AG08396 (cell line): ENCODE measurements at regions not wholly inside any gene's neighbourhood (a gene's known extent, or its start where the extent isn't known, plus 50 kb on each side); places are given as distances from the start of the nearest gene placed in this dataset.
"Not testable (repeated sequence)": the region's sequence is repeated elsewhere in the genome, so short reads cannot be mapped to it uniquely, and the experiment has no call there.

Source experiments
- DNase-seq: peaks from one replicate; pipeline ENCODE4 v3.0.0; 2012; ENCODE audit warnings: low spot score, mixed read lengths

DNA sequence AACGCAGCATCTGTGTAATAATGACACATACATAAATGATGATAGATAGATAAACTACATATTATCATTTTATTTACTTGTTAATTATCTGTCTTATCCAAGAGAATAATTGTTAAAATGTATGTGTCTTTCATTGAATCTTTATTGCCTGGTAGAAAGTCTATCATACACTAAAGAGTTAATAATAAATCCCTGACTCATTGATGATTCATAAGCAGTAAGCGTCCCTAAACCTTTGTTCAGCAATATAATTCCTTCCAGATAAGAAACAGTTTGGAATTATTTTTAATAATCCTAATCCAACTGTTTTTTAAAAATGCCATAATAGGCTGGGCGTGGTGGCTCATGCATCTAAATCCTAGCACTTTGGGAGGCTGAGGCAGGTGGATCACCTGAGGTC, 655.6 kb upstream of the CNTN5 start:
- no peak for DNase-seq

DNA sequence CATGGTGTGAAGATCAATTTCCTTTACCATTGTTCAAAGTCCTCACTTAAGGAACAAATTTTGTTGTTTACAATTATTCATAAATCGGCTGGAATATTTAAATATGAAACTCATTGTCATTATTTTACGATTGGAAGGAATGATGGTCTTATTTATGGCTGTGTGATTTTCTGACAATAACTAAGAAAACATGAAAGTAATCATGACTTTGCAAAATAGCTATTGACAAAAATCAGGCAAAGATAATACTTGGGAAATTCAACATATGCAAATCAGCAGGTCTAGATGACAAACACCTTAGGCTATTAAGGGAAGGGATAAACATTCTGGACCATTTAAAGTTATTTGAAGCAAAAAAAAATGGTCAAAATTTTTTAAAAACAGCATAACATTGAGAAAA, 654.8 kb upstream of the CNTN5 start:
- DNase-seq = no peak

DNA sequence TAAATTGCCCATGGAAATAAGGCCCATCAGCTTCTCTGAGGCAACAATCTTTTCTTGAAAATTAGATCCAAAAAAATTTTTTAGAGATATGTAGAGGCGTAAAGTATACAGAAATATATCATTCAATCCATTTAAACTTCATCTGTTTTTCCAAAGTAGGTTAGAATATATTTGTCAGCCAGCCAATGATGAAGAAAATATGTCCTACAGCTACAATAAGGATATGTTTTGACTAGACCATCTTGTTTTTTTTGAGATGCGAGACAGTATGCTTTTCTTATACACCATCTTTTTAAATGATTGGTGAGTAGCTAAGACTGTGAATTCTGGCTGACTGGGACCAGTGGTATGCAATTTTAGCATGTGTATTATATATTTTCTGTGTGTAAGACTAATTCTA, 630.4 kb upstream of the CNTN5 start:
- no peak for DNase-seq

DNA sequence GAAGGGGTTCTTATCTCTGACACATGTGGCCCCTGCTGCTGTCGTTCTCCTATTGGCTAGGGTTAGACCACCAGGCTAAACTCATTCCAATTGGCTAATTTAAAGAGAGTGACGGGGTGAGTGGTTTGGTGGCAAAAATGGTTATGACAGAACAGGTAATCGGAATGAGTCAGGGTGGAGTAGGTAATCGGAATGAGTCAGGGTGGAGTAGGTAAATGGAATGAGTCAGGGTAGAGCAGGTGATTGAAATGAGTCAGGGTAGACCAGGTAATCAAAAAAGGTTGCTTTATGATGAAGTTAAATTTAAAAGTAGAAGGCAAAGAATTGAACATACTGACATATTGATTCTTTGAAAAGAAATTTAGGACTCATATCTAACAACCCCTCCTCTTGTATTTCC, 626.2 kb upstream of the CNTN5 start:
- not testable (repeated sequence) for DNase-seq

DNA sequence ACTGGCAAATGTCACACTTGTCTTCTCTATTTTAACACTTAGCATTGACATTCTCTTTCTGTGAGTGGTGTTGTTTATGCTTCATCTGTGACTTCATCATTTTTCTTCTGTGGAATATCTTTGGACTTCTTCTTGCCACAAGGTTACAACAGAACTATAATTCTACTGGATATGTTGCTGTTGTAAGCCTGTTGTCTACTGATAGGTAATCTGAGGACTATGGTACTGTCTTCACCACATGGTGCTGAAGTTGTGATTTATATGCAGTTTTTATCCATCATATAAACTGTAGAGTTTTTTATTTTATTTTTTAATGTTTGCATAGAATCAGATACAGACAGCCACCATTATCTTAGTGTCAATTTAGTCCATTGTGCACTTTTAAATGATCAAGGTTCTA, 622.2 kb upstream of the CNTN5 start:
- no peak for DNase-seq

DNA sequence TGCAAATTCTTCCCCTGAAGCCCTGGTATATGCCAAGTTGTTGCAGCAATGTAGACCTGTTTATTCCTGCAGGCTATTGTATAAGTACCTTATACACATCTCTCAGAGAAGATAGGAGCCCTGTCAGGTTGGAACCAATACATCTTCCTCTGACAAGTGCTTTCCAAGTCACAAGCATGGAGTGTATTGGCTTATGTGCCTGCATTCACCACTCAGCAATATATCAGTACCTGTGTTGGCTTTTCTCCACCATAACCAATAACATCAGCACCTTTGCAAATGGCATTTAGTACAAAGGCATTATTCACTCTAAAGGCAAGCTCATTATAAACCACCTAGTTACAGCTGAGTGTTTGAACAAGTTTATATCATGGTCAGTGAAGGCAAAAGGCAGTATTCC, 611.7 kb upstream of the CNTN5 start:
- DNase-seq = no peak

DNA sequence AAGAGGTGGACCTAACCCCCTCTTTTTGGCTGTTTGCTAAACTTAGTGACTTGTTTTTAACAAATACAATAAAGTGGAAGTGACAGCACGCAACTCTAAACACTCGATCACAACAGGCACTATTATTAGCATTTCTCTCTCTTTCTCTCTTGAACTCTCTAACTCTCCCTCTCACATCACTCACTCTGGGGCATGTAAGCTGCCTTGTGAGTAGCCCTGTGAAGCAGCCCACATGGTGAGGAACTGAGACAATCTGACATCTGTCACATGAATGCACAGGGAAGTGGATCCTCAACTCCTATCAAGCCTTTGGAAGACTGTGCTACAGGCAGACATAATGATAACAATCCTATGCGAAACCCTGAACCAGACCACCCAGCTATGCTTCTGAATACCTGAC, 609.0 kb upstream of the CNTN5 start:
- no peak for DNase-seq

DNA sequence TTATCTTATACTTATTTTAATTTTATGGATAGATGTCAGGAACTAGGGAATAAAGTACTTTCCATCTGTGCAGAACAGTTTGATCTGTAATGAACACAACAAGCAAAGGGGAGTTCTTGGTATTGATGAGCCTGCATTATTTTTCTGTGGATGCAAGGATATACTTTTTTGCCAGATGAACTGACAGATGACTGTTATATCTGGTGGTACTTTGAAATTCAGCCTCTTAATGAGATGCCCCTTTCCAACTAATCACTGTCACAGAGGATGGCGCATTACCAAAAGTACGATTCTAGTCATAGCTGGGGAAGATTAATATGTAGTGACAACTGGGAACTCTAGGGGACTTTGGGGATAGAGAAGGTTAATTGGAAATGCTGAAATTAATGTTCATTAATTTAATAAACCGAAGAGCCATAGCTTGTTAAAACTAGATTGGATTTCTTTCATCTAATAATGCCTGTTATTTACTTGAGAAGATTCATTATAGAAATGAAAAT, 603.4 kb upstream of the CNTN5 start:
- no peak for DNase-seq

DNA sequence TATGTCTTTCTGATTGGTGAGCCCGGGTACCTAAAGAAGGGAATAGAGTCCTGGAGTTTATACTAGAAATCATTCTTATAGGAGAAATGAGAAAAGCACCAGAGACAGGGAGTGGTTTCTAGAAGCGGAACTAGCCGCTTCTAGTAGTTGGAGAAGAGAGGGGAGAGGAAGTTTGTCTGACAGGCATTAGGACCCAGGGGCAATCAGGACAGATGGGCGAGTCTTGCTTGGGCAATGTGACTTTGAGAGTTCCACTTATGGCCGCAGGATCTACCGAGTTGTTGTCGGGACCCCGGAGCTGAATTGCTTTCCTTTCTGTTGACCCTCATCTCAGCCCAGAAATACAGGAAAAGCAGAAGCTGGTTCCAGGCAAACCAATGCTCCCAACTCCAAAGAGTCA, 596.8 kb upstream of the CNTN5 start:
- no peak for DNase-seq

DNA sequence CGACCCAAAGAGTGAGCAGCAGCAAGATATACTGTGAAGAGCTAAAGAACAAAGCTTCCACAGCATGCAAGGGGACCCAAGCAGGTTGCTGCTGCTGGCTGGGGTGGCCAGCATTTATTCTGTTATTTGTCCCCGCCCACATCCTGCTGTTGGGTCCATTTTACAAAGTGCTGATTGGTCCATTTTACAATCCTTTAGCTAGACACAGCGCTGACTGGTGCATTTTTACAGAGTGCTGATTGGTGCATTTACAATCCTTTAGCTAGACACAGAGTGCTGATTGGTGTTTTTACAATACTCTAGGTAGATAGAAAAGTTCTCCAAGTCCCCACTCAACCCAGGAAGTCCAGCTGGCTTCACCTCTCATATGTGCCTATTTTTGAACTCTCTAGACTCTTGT, 596.0 kb upstream of the CNTN5 start:
- not testable (repeated sequence) for DNase-seq

DNA sequence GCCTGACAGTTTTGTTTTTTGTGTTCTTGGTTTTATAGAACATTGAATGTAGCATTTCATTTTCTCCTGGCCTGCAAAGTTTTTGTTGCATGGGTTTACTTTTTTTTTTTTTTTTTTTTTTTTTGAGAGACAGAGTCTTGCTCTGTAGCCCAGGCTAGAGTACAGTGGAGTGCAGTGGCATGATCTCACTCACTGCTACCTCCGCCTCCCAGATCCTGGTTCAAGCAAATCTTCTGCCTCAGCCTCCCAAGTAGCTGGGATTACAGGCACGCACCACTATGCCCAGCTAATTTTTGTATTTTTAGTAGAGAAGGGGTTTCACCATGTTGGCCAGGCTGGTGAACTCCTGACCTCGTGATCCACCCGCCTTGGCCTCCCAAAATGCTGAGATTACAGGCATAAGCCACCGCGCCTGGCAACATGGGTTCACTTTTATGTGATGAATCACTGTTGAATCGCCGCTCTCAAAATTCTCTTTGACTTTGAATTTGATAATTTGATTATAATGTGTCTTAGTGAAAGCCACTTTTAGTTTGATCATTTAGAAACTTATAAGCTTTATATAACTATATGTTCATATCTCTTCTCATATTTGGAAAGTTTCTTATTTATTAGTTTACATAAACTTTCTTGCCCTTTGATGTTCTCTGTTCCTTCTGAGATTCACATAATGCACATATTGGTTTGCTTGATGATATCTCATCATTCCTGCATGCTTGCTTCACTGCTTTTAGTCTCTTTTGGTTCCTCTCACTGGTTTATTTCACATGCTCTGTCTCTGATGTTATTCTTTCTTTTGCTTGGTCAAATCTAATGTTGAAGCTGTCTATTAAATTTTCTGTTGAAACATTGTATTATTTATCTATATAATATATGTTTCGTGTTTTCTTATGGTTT, 589.0 kb upstream of the CNTN5 start:
- no peak for DNase-seq

DNA sequence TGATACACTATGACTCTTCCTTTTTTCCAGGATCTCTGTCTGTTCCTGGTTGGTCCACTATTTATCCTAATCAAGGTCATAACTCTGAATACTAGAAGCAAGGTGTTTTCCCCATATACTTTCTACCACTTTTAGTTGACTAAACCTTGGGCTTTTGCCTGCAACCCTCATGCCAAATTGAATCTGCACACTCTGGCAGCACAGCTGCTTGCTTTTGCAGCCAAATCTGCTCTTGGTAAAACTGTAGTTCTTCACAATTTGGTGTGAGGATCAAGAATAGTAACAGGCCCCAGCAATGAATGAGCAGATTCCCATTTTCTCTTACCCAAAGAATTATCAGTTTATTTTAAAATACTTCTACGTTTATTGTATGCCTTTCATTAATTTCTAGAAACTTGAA, 586.5 kb upstream of the CNTN5 start:
- DNase-seq = no peak

DNA sequence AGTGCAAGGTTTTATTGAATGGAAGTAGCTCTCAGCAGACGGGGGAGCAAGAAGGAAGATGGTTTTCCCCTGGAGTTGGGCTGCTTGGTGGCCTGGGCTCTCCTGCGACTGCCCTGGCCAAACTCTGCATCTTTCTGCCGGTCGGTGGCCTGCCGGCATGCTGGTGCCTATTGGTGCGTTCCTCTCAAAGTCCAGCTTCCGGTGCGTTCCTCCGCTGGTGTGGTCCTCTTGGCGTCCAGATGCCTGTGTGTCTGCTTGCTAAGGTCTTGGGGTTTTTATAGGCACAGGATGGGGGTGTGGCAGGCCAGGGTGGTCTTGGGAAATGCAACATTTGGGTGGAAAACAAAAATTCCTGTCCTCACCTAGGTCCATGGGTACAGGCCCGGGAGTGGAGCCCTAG, 567.4 kb upstream of the CNTN5 start:
- no peak for DNase-seq

DNA sequence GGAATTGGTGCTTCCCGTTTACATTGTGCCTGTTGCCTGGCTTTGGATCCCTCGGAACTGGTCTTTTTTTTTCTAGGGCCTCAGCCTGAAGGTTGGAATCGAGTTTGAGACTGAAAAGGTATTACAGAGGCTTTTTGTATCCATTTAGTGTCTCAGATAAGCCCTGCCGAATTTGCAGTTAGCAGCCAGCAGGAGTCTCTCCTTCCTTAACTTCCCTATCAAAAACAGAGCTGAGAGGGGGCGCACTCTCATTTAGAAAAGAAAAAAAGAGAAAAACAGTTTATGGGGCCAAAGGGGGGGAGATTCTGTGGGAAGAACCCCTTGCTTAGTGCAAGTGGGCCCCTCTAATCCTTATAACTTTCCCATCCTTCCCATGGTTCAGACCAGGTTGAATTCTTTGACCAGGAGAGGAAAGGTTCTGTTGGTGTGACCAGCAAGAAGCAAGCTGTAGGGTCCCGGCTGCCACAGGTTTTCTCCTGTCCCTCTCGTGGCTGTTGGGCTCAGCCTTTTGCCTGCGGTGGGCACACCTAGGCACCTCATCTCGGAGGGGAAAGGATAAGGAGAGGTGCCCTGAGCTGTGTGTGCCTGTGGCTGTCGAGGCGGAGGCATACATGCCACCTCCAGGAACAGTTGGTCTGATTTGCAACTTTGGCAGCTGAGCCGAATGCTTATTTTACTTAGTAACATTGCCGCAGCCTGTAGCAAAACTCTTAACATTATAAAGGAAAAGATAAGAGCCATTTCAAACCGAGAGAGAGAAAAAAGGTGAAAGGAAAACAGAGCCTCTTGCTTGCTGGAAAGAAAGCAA, 565.0 kb upstream of the CNTN5 start:
- DNase-seq = no peak

DNA sequence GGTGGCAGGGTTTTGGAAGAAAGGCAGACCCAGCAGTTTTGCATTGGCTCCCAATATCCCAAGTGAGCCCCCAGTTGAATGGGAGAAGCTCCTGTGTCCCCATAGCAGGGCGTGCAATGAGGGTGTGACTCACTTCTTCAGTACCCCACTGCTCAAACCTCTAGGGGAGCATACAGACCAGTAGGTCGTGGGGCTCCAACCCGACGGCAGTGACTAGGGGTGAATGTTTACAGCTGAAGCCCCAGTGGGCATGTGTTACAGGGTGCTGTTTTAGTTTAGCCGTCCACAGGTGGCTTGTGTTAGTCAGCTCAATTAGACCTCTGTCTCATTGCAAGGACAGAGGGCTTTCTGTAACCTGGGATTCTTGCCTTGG, 564.5 kb upstream of the CNTN5 start:
- DNase-seq = no peak

DNA sequence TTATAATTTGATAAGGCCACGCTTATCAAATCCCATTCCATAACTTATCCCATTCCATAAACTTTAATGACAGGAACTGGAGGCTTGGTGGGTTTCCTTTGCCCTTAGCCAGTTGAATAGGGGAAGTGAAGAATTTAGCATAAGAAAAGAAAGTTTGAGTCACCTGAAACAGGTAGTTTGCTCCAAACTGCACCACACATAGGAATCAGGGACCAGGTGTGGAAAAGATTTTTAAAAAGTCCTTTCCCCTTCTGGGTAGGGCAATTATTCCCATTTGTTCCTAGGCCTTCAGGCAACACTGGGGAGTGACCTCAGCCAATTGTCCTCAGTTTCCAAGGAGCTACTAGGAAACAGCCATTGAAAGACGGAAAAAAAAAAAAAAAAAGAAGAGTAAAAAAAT, 525.7 kb upstream of the CNTN5 start:
- no peak for DNase-seq

DNA sequence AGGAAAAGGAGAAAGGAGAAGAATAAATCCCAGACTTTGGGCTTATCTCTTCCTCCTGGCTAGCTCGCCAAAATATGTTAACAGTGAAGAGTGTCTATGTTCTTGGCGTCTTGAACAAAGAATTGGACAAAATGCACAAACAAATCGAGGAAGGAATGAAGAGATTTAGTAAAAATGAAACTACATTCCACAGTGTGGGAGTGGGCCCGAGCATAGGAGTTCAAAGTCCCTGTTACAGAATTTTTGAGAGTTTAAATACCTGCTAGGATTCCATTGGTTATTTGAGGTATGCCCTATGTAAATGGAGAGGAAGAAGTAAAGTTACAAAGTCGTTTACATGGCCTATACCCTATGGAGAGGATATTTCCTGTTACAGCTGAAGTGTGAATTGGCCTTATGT, 525.1 kb upstream of the CNTN5 start:
- DNase-seq = no peak

DNA sequence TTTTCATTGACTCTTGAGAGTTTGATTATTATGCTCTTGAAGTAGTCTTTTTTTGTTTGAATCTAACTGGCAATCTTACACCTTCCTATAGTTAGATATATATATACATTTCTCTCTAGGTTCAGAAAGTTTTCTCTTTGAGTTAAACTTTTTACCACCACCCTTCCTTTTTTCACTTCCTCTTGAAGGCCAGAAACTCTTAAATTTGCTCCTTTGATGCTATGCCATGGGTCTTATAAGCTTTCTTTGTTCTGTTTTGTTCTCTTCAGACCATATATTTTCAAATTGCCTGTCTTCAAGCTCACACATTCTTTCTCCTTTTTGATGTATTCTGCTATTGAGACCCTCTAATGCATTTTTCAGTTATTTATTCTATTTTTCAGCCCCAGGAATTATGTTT, 513.5 kb upstream of the CNTN5 start:
- no peak for DNase-seq

DNA sequence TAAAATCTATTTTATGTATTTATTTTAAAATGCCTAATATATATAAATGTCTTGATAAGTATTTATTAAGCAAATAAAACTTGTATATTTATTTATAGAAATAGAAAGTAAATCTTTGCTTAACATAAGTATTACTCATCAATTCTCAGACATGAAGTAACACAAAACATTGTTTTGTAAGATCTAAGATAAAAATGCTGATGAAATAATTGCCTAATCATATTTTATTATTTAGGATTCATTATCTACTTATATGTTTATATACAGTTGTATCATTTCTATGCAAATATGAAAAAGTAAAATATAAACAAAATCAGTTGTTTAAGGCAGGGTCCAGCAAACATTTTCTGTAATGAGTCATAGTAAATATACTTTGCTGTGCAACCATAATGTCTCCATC, 507.8 kb upstream of the CNTN5 start:
- DNase-seq = no peak

DNA sequence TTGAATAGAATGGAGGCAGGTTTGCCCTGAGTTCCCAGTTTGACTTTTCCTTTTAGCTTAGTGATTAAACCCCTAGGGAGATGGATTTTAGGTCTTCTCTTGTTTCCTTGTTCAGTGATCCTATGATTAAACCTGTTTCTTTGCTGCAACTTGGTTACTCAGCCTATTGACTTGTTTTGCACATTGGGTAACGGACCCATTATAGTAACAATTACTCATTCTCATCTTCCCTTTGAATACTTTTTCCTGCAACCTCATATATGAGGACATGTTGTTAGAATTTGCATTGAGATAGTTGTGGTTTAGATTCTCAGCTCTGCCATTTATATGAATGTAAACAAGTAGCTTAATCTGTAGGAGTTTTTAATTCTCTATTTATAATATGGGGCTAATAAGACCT, 489.2 kb upstream of the CNTN5 start:
- DNase-seq = no peak

DNA sequence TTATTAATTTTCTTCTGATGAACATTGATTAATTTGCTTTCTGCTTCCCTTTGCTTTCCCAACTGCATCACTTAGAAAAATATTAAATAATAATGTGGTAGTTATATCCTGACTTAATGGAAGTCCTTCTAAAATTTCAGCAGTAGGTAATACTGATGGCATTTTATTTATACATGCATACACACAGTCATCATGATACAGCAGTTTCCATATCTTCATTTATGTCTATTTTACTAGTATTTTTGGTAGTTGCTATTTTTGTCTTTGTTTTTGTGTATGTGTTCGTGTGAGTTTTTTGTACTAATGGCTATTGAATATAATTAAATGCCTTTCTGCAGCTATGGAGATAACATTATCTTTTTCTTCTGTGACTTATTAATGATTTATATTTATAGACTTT, 484.7 kb upstream of the CNTN5 start:
- no peak for DNase-seq

DNA sequence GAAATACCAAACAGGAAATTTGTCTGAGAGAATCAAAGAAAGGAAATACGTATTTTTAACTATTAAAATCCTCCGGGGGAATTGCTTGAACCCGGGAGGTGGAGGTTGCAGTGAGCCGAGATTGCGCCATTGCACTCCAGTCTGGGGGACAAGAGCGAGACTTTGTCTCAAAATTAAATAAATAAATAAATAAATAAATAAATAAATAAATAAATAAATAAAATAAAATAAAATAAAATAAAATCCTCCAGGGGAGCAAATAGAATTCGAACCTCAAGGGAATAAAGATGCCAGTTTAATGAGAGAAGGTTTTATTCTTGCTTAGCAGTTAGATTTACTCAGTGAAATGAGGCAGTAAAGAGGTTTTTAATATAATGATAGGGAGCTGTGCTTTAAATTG, 482.4 kb upstream of the CNTN5 start:
- not testable (repeated sequence) for DNase-seq

DNA sequence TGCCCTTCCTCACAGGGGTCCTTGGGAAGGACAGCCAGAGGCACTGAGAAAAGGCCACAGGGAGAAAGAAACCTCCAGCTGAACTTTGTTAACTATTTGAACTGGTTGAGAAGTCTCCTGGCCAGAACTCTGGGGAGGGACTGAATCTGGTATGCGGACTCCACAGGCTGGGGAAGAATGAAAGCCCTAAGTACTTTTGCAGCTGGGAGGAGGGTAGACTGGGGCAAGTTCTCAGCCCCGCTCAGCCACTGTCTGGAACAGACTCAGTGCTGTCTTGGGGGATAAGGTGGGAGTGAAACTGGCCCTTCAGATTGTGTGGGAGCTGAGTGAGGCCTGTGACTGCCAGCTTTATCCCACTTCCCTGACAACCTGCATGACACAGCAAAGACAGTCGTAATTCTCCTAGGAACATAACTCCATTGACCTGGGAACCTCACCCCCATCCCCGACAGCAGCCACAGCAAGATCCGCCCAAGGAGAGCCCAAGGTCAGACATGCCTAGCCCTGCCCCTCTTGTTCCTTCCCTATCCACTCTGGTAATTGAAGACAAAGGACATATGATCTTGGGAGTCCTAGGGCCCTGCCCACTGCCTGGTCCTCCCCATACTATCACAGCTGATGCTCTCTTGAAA, 475.1 kb upstream of the CNTN5 start:
- no peak for DNase-seq
